Breast epithelium (tissue), 3 donors: ENCODE measurements at regions not wholly inside any gene's neighbourhood (a gene's known extent, or its start where the extent isn't known, plus 50 kb on each side); places are given as distances from the start of the nearest gene placed in this dataset.

ENCODE experiments used
- POLR2A ChIP-seq: fragments of 450-650 bp; IDR thresholded peaks from one replicate; pipeline ENCODE4 v1.6.1; 2016; ENCODE audit warnings: antibody characterized with exemption, mild to moderate bottlenecking, moderate library complexity
- TF ChIP-seq, protein P1 (sequence below), 3 donors: fragments of 450-650 bp; IDR thresholded peaks; one replicate each; pipeline ENCODE4 v1.5.1; 2016 to 2017; ENCODE audit warnings: antibody characterized with exemption in 3 of 3, mild to moderate bottlenecking in 3 of 3, moderate library complexity in 3 of 3

DNA sequence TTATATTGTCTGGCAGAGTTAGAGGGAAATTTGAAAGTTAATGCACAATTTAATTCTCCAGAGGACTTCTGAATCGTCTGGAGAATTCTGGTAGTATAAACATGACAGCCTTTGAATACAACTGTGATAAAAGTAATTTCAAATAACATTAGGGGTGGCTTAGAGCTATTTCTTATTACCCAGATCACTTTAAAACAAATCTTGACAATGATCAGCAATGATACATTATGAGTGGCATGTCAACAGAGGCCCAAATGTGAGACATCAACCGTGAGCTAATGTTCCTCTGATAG is 259.1 kb downstream of the HACE1 start:
- TF ChIP-seq, protein P1, sequence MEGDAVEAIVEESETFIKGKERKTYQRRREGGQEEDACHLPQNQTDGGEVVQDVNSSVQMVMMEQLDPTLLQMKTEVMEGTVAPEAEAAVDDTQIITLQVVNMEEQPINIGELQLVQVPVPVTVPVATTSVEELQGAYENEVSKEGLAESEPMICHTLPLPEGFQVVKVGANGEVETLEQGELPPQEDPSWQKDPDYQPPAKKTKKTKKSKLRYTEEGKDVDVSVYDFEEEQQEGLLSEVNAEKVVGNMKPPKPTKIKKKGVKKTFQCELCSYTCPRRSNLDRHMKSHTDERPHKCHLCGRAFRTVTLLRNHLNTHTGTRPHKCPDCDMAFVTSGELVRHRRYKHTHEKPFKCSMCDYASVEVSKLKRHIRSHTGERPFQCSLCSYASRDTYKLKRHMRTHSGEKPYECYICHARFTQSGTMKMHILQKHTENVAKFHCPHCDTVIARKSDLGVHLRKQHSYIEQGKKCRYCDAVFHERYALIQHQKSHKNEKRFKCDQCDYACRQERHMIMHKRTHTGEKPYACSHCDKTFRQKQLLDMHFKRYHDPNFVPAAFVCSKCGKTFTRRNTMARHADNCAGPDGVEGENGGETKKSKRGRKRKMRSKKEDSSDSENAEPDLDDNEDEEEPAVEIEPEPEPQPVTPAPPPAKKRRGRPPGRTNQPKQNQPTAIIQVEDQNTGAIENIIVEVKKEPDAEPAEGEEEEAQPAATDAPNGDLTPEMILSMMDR (IDR thresholded peaks at IDR 0.05), result no peak
- no peak for TF ChIP-seq POLR2A
